PC-3 (cell line): ENCODE measurements at regions not wholly inside any gene's neighbourhood (a gene's known extent, or its start where the extent isn't known, plus 50 kb on each side); places are given as distances from the start of the nearest gene placed in this dataset.

Experiments used
- EZH2 ChIP-seq: fragments of 300-600 bp; sonication (generic); IDR thresholded peaks from one replicate; pipeline ENCODE4 v1.6.1; 2017; ENCODE audit warnings: antibody characterized with exemption, mild to moderate bottlenecking, low read length; ENCODE audit not compliant: unreplicated experiment
- TF ChIP-seq, protein P1 (sequence below): fragments of 300-600 bp; sonication (generic); conservative IDR thresholded peaks from 2 replicates; pipeline ENCODE4 v1.5.1; 2017; ENCODE audit warnings: antibody characterized with exemption, low read depth, mild to moderate bottlenecking, low read length

- TF ChIP-seq, protein P1, sequence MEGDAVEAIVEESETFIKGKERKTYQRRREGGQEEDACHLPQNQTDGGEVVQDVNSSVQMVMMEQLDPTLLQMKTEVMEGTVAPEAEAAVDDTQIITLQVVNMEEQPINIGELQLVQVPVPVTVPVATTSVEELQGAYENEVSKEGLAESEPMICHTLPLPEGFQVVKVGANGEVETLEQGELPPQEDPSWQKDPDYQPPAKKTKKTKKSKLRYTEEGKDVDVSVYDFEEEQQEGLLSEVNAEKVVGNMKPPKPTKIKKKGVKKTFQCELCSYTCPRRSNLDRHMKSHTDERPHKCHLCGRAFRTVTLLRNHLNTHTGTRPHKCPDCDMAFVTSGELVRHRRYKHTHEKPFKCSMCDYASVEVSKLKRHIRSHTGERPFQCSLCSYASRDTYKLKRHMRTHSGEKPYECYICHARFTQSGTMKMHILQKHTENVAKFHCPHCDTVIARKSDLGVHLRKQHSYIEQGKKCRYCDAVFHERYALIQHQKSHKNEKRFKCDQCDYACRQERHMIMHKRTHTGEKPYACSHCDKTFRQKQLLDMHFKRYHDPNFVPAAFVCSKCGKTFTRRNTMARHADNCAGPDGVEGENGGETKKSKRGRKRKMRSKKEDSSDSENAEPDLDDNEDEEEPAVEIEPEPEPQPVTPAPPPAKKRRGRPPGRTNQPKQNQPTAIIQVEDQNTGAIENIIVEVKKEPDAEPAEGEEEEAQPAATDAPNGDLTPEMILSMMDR, result no peak
- TF ChIP-seq EZH2, result no peak
These were observed 675.1 kb downstream of the HTR1B start for GRCh38 chr6:76788155-76788554.
